ENCODE measurements at regions not wholly inside any gene's neighbourhood (a gene's known extent, or its start where the extent isn't known, plus 50 kb on each side); places are given as distances from the start of the nearest gene placed in this dataset.

GRCh38 chr13:91158017-91158395 is 189.5 kb upstream of the MIR17HG start:
- no peak for TF ChIP-seq POLR2A (IDR thresholded peaks at IDR 0.05; ENCODE audit: low read length)
- no peak for TF ChIP-seq EP300 (IDR thresholded peaks at IDR 0.05)
- no peak for TF ChIP-seq RCOR1 (IDR thresholded peaks at IDR 0.05; ENCODE audit: low read depth, low read length)
